CD4-positive, alpha-beta T cell treated with Interleukin-17A for 1 hour (primary cell): ENCODE measurements at regions not wholly inside any gene's neighbourhood (a gene's known extent, or its start where the extent isn't known, plus 50 kb on each side); places are given as distances from the start of the nearest gene placed in this dataset.

ENCODE experiments used
- DNase-seq: peaks from one replicate; pipeline ENCODE4 v3.0.0-alpha.2; 2020

DNA sequence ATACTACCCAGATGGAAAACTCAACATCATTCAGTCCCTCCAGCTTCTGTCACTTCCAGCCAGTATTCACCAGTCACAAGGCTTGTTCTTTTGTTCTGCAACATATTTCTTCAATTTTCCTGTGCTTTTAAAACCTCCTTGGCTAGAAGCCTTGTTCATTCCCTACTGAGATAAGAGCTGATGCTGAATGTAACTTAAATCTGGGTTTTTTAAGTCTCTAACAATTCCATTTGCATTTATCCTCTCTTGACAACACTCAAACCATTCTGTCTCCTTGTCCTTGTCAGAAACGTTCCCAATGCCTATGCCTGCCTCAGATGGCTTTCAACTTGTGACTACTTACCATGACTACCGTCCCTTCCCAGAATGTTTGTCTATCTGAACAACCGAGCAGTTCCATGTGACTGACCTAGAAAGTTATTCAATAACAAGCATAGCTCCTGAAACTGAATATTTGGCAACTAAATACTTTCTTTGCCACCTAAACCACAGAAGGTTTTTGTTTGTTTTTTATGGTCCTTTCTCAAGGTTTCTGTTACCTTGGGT, 682.9 kb upstream of the GALNTL6 start:
- DNase-seq = no peak

DNA sequence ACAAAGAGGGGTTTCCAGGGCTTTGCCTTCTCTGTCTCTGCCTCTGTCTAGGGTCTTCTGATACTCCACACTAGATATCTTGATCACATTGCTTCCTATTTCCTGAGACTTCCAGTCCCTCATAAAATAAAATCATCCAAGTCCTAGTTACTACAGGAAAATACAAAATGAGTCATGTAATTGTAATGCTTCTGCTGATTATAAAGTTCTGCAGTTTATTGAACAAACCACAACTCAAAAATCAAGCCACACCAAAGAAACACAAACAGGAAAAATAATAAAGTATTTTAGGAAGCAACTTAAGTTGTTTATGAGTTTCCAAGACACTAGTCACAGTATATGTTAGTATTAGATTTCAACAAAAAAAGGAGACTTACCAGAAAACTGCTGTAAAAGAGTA, 695.1 kb upstream of the GALNTL6 start:
- DNase-seq = no peak

DNA sequence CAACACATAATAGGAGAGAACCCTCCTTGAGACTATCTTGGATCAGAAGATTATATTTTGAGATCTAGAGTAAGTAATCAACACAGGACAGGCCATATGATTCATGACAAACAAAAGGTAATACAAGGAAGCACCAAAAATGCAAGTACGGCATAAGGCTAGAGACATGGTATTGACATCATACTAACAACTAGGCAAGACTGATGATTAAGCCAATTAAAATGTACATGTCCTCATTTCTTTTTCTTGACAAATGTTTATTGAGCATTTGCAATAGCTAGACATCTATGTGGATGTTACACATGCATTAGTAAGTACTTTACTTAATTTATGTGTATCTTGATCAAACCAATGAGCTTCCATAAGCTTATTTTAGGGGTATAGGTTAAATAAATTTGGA, 695.7 kb upstream of the GALNTL6 start:
- DNase-seq = no peak

DNA sequence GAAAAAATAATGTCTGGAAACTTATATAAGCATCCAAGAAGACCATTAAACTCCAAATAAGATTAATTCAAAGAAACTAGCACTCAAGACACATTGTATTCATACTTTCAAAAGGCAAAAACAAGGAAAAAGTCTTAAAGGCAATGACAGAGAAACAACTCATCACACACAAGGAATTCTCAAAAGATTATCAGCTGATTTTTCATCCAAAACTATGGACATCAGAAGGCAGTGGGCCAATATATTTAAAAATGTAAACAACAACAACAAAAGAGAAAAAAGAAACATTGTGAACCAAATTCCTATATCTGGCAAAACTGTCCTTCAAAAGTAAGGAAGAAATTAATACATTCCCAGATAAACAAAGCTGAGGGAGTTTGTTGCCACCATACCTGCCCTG, 711.4 kb upstream of the GALNTL6 start:
- DNase-seq = no peak

DNA sequence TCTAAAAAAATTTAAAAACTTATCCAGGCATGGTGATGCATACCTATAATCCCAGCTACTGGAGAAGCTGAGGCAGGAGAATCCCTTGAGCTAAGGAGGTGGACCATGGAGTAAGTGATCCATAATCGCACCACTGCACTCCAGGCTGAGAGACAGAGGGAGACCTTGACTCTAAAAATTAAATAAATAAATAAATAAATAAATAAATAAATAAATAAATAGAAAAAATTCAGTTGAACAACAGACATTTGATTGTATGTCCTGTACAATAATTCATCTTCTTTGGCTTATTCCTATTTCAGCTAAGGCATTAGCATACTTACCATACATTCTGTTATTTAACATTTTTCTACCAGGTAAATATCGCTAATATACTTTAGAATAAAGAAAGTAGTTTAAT, 726.1 kb upstream of the GALNTL6 start:
- DNase-seq = no peak

DNA sequence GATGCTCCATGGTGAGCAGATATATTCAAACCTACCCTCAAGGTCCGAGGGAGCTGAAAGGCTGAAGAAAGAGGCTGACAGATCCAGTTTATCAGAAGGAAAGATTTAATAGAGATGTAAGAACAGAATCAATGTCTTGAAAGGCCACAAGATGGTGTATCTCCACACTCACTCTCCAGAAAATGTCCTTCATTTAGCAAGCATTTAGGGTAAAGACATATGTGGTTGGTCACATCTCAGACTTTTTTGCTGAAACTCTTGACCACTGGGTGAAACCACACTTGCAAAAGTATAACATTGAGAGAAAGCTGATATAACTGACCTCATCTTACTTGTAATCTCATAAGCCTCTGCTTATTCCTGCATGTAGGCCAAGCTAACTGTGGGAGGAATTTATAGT, 745.8 kb upstream of the GALNTL6 start:
- DNase-seq = no peak

DNA sequence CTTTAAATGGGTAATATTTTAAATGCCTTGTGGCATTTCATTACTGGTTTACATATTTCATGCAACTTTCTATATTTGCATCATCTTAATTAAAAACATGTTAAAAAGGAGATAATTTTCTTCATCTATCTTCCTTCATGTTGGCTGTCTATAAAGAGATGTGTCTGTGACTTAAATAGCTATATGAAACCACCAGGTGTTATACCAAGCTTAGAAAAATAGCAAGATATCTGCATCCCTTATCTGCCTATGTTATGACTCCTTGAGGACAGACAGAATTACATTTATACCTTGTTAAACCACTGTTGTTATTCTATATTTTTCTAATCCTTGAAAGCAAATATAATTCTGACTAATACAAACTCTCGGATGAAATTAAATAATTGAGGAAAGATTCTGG, 763.8 kb upstream of the GALNTL6 start:
- no peak for DNase-seq

DNA sequence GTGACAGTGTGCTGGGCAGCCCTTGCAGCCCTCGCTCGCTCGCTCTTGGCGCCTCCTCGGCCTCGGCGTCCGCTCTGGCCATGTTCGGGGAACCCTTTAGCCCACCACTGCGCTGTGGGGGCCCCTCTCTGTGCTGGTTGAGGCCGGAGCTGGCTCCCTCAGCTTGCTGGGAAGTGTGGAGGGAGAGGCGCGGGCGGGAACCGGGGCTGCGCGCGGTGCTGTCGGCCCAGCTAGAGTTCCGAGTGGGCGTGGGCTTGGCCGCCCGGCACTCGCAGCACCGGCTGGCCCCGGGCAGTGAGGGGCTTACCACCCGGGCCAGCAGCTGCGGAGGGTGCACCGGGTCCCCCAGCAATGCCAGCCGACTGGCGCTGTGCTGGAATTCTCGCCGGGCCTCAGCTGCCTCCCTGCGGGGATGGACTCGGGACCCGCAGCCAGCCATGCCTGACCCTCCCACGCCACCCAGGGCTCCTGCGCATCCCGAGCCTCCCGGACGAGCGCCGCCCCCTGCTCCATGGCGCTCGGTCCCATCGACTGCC, 770.1 kb upstream of the GALNTL6 start:
- no peak for DNase-seq

DNA sequence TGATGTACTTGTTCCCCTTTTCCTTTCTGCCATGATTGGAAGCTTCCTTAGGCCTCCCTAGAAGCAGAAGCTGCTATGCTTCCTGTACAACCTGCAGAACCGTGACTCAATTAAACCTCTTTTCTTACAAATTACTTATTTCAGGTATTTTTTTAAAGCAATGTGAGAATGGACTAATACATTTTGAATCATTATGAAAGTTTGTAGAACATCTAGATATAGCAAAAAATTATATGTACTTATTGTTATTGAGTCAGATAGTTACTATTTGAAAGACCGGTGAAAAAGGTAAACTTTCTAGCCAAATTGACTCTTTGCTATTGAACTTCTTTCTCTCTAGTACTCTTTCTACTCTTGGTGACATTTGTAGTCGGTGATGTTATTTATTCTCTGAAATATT, 777.3 kb upstream of the GALNTL6 start:
- no peak for DNase-seq

DNA sequence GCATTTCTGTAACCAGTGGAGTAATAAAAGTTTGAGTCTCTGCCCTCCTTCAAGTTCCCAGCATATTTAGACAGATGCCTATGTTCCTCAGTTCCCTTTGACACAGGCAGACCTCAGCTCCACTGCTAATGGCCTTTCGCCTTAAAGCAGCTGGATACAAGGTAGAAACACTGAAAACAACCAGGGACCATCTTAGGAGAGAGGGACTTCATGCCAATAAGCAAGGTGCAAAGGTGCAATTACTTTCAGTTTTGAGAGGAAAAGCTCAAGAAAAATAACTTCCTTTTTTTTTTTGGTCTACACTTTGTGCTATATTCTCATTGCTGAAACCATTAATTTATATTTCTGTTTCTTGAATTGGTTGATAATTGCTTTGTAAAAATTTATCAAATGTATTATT, 781.9 kb upstream of the GALNTL6 start:
- DNase-seq = no peak

DNA sequence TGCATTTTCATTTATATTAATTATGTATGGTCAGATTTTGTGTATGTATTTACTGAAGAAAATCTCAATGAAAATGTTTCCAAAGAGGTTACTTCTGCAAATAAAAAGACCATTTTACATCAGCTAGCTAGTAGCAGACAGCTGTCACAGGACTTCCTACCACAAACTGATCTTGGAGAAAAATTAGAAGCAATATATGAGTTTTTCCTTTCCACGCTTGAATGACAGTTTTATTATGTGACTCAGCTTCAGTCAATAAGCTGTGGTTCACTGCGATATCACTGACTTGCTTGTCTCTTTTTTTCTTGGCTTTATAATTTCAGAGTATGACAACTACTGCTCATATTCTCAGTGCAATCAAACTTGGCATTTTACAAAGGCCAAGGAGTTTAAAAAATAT, 787.4 kb upstream of the GALNTL6 start:
- DNase-seq = no peak

DNA sequence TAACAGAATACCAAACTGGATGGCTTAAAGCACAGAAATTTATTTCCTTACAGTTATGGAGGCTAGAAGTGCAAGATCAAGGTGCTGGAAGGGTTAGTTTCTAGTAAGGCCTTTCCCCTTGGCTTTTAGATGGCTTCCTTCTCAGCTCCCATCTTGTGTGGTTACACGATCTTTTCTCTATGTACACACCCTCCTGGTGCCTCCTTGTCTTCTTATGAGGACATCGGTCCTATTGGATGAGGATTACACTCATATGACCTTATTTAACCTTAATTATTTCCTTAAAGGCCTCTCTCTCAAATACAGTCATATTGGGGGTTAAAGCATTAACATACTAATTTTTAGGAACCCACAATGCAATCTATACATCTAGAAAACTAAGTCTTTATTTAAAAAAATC, 787.9 kb upstream of the GALNTL6 start:
- DNase-seq = no peak

DNA sequence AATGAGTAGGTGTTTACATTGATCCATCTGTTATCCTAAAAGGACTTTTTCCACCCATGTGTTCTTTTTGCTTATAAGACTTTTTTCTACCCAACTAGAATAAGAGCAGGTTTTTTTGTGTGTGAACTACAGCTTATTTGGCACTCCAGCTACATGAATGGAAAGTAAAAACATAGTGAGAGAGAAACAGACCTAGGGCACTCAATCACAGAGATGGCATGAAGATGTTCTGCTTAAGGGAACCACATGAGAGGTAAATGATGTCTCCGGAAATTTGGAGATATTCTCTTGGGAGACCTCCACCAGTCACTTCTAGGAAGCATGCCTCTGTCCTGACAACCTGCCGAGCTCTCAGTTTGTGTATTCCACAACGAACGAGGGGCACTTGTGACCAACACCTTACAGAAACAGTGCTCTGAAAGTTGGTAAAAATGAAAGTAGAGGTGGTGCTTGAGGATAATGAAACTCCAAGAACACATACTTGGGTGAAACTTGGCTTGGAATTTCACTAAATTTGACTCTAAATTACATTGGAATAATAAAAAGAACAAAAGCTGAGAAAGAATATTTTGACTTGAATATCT, 788.4 kb upstream of the GALNTL6 start:
- DNase-seq = no peak

DNA sequence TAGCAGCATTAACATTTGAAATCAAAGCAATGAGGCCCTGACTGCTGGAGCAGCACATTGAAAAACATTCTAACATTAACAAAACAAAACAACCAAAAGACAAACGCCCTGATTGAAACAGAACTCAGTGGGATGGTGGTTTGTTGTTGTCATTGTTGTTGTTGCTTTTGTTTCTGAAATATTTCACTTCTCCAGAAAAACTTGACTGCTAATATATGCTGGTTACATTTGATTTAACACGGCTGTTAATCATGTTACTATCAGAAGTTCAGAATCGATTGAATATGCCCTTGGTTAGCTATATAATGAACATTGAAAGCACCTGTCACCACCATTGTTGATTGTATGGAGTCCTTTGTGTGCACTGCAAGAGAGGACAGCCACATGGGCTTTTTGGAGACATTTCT, 790.4 kb upstream of the GALNTL6 start:
- no peak for DNase-seq

DNA sequence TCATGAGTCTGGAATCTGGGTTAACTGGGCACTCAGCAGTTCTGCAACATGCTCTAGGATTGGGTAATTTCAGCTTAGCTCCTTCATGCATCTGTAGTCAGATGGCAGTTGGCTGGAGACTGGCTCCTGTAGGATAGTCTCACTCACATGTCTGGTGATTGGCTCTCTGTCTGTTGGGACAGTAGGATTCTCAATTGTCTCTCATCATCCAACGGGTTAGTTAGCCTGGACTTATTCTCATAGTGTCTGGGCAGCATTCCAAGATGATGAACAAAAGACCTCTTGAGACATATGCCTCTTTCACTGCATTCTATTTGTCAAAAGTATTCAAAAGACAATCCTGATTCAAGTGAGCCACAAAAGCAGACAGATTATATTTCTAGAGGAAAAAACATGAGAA, 795.6 kb upstream of the GALNTL6 start:
- DNase-seq = no peak

DNA sequence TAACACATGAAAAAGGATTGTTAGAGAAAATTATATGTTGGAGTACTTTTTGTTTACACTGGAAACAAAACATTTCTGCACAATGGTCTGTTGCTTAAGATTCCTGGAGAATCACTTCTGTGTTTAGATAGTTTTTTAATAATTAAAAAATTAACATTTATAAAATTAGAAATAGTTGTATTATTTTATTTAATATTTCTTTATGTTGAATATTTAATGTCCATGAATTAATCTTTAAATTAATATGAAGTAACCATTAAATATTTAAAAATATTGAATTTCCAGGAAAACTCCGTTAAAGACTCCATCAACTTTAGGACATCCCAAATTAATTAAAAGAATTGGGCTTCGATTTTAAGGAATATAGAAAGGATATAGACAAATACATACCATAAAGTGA, 797.1 kb upstream of the GALNTL6 start:
- DNase-seq = no peak

DNA sequence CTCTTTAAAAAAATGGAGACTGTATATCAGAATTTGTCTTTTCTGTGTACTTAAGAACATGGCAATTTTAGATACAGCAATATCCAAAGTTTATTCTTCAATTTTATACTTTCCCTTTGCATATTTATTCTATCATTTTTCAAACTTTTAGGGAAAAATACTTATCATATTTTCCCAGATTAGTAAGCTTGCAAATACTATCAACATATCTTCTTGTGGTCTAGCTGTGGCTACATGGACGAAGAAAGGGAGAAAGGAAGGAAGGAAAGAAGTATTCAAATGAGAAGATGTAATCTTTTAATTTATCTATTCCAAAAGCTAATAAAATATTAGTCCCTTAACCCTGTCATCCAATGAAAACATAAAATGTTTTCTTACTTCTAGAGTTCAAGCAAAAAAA, 797.8 kb upstream of the GALNTL6 start:
- no peak for DNase-seq

DNA sequence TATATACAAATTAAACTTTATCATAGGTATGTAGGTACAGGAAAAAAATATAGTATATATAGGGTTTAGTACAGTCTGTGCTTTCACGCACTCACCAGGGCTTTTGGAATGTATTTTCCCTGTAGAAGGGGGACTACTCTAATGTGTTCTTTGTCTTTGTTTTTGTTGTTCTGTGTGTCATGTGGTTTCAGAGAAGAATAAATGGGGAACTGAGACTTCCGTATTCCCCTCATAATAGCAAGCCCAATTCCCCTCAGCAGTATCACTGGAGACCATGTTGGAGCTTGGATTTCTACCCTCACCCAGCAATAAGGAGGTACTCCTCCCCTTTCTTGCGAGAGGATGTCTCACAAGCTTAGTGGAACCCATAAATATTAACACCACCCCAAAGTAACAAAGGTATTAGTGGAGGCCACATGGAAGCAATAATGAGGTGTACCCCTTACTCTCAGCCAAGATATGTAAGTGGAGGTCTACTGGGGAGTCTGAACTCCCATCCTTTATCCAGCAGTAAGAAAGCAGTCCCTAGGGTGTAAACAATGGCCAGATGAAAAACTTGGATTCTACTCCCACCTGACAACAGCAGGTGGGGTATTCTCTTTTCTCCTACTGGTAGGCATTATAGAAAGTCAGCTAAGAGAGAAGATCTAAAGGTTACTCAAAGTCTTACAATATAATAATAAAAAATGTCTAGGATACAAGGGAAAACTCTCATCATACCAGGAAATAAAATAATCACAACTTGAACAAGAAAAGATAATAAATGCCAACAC, 805.4 kb upstream of the GALNTL6 start:
- DNase-seq = no peak

DNA sequence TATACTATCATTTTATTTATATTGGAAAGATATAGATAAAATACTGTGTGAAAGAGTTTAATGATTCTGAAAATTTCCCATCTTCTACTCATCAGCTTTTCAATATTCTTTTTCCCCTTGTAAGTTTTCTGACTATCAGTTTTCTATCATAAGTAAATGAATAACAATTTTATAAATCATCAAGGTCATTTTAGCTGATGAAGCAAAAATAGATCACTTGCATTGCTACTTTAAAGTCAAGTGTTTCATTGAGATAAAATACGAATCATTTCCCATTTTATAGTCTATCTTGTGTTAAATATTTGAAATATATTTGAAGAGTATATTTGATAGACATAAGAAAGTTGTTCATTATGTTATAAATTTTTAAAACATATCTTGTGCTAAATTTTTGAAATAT, 811.0 kb upstream of the GALNTL6 start:
- no peak for DNase-seq

DNA sequence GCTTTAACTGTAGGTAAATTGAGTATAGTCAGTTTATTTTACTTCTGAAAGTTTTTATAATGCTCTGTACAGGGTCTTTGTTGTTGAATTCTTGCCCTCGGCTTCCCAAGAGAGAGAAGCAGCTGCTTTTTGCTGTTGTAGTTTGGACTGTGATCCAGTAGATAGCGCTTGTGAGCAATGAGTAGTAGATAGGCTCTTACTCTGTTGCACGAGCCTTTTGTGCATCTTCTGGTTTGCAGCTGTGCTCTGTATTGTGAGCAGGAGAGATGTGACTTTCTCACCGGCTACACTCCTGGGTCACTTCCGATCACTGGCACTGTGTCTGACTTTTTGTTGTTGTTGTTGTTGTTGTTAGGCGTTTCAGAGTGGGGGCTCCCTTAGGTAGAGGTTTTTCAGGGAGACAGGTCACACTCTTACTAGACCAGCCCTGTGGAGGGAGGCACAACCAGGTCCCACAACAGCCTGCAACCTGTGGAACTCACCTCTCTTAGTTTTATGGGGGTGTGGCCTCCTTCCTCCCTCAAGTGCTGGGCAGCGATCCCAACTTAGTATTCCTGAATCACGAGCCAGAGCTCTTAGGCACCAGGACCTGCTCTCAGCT, 822.1 kb upstream of the GALNTL6 start:
- no peak for DNase-seq

DNA sequence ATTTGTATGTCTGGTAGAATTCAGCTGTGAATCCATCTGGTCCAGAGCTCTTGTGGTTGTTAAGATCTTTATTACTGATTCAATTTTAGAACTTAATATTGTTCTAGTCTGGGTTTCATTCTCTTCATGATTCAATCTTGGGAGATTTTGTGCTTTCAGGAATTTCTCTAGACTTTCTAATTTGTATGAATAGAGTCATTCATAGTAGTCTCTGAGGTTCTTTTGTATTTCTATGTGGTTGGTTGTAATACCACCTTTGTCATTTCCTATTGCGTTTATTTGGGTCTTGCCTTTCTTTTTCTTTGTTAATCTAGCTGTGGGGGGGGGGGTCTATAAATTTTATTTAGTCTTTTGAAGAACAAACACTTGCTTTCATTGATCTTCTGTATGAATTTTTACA, 824.8 kb upstream of the GALNTL6 start:
- DNase-seq = no peak

DNA sequence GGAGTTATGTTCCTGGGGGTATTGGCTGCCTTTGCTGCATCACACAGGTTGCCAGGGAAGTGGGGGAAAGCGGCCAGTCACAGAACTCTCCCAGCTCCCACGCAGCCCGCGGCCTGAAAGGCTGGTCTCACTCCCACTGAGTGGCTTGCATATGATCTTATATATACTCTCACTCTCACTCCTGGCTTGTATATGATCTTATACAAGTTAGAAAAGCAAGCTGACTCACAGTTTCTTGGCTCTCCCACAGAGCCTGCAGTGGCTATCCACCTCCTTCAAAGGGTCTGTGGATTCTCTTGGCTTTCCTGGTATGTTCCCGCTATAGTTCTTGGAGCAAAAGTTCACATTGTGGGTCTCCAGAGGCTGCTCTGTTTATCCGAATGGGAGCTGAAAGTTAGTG, 833.5 kb upstream of the GALNTL6 start:
- DNase-seq = no peak

DNA sequence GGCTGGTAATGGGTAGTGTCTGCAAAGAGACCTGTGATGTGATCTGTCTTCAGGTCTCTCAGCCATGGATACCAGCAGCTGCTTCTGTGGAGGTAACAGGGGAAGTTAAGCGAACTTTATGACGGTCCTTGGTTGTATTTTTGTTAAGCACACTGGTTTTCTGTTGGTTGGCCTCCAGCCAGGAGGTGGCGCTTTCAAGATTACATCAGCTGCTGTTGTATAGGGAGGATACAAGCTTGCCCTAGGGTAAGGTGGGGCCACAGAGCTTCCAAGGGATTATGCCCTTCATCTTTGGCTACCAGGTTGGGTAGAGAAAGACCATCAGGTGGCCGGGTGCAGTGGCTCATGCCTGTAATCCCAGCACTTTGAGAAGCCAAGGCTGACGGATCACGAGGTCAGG, 834.2 kb upstream of the GALNTL6 start:
- DNase-seq = no peak

DNA sequence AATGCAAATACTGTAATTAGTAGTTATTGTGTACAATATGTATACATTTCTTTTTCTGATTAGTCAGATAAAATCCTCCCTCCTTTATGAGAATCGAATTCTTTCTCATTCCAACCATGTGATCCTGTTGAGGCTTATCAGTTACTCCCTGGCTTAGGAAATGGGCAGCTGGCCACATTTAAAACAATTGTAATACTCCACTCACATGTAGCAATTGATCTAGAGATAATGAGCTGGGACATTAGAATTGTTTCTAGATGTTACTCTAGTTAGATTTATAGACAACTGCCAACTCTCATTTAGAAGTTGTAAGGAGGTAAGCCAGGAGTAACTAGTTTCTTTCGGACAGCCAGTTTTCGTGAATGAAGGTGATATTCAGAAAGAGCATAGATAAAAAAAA, 859.3 kb upstream of the AADAT start:
- no peak for DNase-seq
